Fibroblast of pulmonary artery (primary cell): ENCODE measurements at regions not wholly inside any gene's neighbourhood (a gene's known extent, or its start where the extent isn't known, plus 50 kb on each side); places are given as distances from the start of the nearest gene placed in this dataset.

ENCODE experiments used
- DNase-seq: peaks from one replicate; pipeline ENCODE4 v3.0.0-alpha.2; 2010; ENCODE audit warnings: low read depth
- H3K4me3 ChIP-seq: replicated peaks from 2 replicates; pipeline ENCODE4 v1.5.1; 2011; ENCODE audit warnings: low read depth, mild to moderate bottlenecking, control low read depth, low read length, moderate library complexity
- CTCF ChIP-seq: IDR thresholded peaks from 2 replicates; pipeline ENCODE4 v1.5.1; 2011; ENCODE audit warnings: mild to moderate bottlenecking, control low read depth, low read length, inconsistent platforms; ENCODE audit errors: missing control alignments

DNA sequence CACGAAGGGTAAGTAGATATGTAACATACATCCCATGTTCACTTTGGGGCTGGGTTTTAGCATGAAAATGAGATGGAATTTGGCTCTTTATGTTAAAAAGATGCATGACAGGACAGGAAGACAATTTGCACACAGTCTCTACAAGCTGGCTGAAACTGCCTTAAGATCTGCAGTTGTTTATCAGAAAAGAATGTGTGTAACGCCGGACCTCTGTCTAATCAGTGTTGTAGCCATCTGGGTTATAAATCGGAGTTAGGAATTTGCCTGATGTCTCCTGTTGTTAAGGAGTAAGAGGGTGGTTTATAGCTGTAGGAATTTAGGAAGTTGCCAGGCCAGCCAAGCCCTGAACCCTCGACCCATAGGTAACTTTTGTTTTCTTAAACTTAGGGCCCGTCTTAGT lies 562.9 kb upstream of the FAT1 start:
- H3K4me3 ChIP-seq, result no peak overlapping the region
- no peak for TF ChIP-seq CTCF
- DNase-seq, result no peak

GRCh38 chr4:187289371-187289770 lies 565.7 kb upstream of the FAT1 start:
- no peak for TF ChIP-seq CTCF
- no peak for DNase-seq
- H3K4me3 ChIP-seq, result no peak overlapping the region

DNA sequence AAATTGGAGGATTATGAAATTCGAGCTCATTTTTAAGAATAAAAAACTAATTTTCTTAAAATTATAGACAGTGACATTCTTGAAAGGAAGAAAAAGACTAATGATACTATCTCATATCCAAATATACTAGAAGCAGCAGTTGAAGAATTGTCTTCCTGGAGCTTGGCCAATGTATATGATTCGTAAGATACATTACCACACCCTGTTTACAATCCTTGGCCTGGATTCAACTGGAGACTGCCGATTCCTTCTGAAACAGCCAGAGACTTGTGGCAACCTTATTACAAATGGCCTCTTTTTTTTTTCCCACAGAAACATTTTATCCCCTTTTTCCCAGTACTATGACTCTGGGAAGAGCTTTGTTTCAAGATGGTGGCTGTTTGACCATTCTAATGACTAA lies 571.2 kb upstream of the FAT1 start:
- no peak overlapping the region for H3K4me3 ChIP-seq
- DNase-seq, result peak; percentile 36
- TF ChIP-seq CTCF, result no peak

DNA sequence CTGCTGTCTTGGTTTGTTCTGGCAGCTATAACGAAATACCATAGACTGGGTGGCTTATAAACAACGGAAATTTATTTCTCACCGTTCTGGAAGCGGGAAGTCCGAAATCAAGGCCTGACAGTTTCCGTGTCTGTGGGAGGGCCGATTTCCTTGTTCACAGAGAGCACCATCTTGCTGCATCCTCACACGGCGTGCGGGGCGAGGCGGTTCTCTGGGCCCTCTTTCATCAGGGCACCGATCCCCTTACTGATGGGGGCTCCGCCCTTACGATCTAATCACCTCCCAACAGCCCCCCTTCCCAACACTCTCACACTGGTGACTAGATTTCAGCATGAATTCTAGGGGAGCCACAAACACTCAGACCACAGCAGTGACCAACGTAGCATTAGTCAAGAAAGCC lies 578.3 kb upstream of the FAT1 start:
- no peak for DNase-seq
- no peak for TF ChIP-seq CTCF
- no peak overlapping the region for H3K4me3 ChIP-seq

- no peak overlapping the region for H3K4me3 ChIP-seq
- TF ChIP-seq CTCF, result no peak
- DNase-seq, result peak; percentile 57
Observed at GRCh38 chr4:187302457-187303150, 578.9 kb upstream of the FAT1 start.

DNA sequence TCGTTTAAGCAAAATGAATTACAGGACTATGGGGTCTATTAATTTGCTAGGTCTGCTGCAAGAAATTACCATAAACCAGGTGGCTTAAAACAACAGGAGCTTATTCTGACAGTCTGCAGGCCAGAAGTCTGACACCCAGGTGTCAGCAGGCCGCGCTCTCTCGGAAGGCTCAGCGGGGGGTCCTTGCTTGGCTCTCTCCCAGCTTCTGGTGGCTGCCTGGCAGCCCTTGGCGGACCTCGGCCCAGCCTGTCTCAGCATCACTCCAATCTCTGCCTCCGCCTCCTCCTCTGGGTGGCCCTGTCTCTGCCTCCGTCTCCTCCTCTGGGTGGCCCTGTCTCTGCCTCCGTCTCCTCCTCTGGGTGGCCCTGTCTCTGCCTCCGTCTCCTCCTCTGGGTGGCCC lies 580.5 kb upstream of the FAT1 start:
- TF ChIP-seq CTCF, result no peak
- H3K4me3 ChIP-seq, result no peak overlapping the region
- no peak for DNase-seq

GRCh38 chr4:187307131-187307530 lies 583.5 kb upstream of the FAT1 start:
- DNase-seq, result no peak
- H3K4me3 ChIP-seq, result no peak overlapping the region
- no peak for TF ChIP-seq CTCF
